A549 (cell line): ENCODE measurements at regions not wholly inside any gene's neighbourhood (a gene's known extent, or its start where the extent isn't known, plus 50 kb on each side); places are given as distances from the start of the nearest gene placed in this dataset.

Experiments used
- ATAC-seq, 2 experiments: fragments of 200-7000 bp in 1 of 2; fragments of >200 bp in 1 of 2; cut with Nextera tagmentation in 1 of 2; cut with Tn5 transposase in 1 of 2; 3 replicates each; pipeline versions ENCODE4 v1.8.0 to v1.9.1; 2018 to 2020; ENCODE audit warnings: mild to moderate bottlenecking in 1 of 2, moderate library complexity in 1 of 2
- CTCF ChIA-PET: fragments of 300-600 bp; sonication (Branson Sonifier 250); formaldehyde crosslinking; extraction: SDS; loops from one replicate; lab custom pipeline; 2021; ENCODE audit warnings: antibody characterized with exemption, inconsistent platforms; lab: Yijun Ruan, JAX
- POLR2A ChIA-PET: fragments of 350-600 bp; formaldehyde crosslinking; extraction: SDS; loops from one replicate; lab custom pipeline; 2021; ENCODE audit warnings: antibody characterized with exemption, inconsistent platforms; lab: Yijun Ruan, JAX
- DNase-seq, 2 experiments: peaks; one replicate each; pipeline versions ENCODE4 v3.0.0 to v3.0.0-alpha.2; 2011 to 2016; ENCODE audit warnings: low read depth in 1 of 2, low spot score in 1 of 2
- FAIRE-seq: peaks from 2 replicates; lab custom pipeline; 2011; peaks lifted over from hg19 to GRCh38; lab: Jason Lieb, UNC
- H3K27ac ChIP-seq, 2 experiments: fragments of >200 bp; sonication (Bioruptor Twin); formaldehyde crosslinking; 3 replicates each; pipeline ENCODE4 v1.5.1; 2016 to 2017
- H3K4me1 ChIP-seq: fragments of >200 bp; sonication (Bioruptor Twin); formaldehyde crosslinking; 3 replicates; pipeline ENCODE4 v1.6.1; 2016
- H3K4me2 ChIP-seq: fragments of >200 bp; sonication (Bioruptor Twin); formaldehyde crosslinking; 3 replicates; pipeline ENCODE4 v1.6.1; 2016
- H3K4me3 ChIP-seq: fragments of >200 bp; sonication (Bioruptor Twin); formaldehyde crosslinking; 3 replicates; pipeline ENCODE4 v1.5.1; 2016
- H3K9me3 ChIP-seq: fragments of >200 bp; sonication (Bioruptor Twin); formaldehyde crosslinking; 3 replicates; pipeline ENCODE4 v1.6.1; 2016
- BHLHE40 ChIP-seq: IDR thresholded peaks from 2 replicates; pipeline ENCODE4 v1.6.1; 2012; ENCODE audit warnings: low read depth, low read length, inconsistent platforms
- CBX2 ChIP-seq: fragments of 200-600 bp; sonication (generic); IDR thresholded peaks from 2 replicates; pipeline ENCODE4 v1.6.1; 2016; ENCODE audit warnings: low read depth, mild to moderate bottlenecking, borderline replicate concordance
- CBX8 ChIP-seq: fragments of 200-600 bp; sonication (generic); IDR thresholded peaks from 2 replicates; pipeline ENCODE4 v1.6.1; 2016
- CHD2 ChIP-seq: fragments of 150-350 bp; IDR thresholded peaks from 2 replicates; pipeline ENCODE4 v1.6.1; 2014; ENCODE audit warnings: low read length; ENCODE audit not compliant: partially characterized antibody
- EHF ChIP-seq: fragments of 250-450 bp; sonication (Bioruptor Pico); IDR thresholded peaks from 2 replicates; pipeline ENCODE4 v1.5.0; 2020; ENCODE audit warnings: mild to moderate bottlenecking
- EP300 ChIP-seq, 2 experiments: fragments of >200 bp; sonication (Bioruptor Twin); formaldehyde crosslinking; IDR thresholded peaks; 2 replicates in 1 of 2; 3 replicates in 1 of 2; pipeline ENCODE4 v1.6.1; 2016 to 2017
- HEYL ChIP-seq: fragments of 250-450 bp; sonication (Bioruptor Pico); IDR thresholded peaks from 2 replicates; pipeline ENCODE4 v1.8.0; 2021; ENCODE audit warnings: mild to moderate bottlenecking, moderate library complexity
- HOXA7 ChIP-seq: fragments of 250-450 bp; sonication (Bioruptor Pico); IDR thresholded peaks from 2 replicates; pipeline ENCODE4 v1.5.0; 2020; ENCODE audit warnings: mild to moderate bottlenecking, moderate library complexity
- HOXB5 ChIP-seq: fragments of 250-450 bp; sonication (Bioruptor Pico); IDR thresholded peaks from 2 replicates; pipeline ENCODE4 v1.5.0; 2020; ENCODE audit warnings: mild to moderate bottlenecking, moderate library complexity
- MAZ ChIP-seq: fragments of 150-350 bp; IDR thresholded peaks from 2 replicates; pipeline ENCODE4 v1.6.1; 2014; ENCODE audit warnings: antibody characterized with exemption, low read depth, low read length, borderline replicate concordance
- NFE2L2 ChIP-seq: fragments of 150-350 bp; conservative IDR thresholded peaks from 2 replicates; pipeline ENCODE4 v1.6.1; 2014; ENCODE audit warnings: low read length
- NR3C1 ChIP-seq: fragments of >200 bp; sonication (Bioruptor Twin); formaldehyde crosslinking; IDR thresholded peaks from 3 replicates; pipeline ENCODE4 v1.6.1; 2017
- POLR2A ChIP-seq: IDR thresholded peaks from 2 replicates; pipeline ENCODE4 v1.6.1; 2012; ENCODE audit warnings: mild to moderate bottlenecking, low read length
- RAD21 ChIP-seq, 2 experiments: fragments of >200 bp in 1 of 2; sonication (Bioruptor Twin) in 1 of 2; formaldehyde crosslinking in 1 of 2; IDR thresholded peaks in 1 of 2; conservative IDR thresholded peaks in 1 of 2; 2 replicates in 1 of 2; 3 replicates in 1 of 2; pipeline ENCODE4 v1.6.1; 2012 to 2018; ENCODE audit warnings: inconsistent platforms in 1 of 2
- RFX5 ChIP-seq: fragments of 450-650 bp; IDR thresholded peaks from 2 replicates; pipeline ENCODE4 v1.7.1; 2014; ENCODE audit warnings: antibody characterized with exemption, mild to moderate bottlenecking, moderate library complexity
- RNF2 ChIP-seq: fragments of 200-600 bp; sonication (generic); IDR thresholded peaks from 2 replicates; pipeline ENCODE4 v1.6.1; 2016; ENCODE audit warnings: low read depth, mild to moderate bottlenecking, antibody characterized with exemption, moderate library complexity, borderline replicate concordance
- SREBF2 ChIP-seq: fragments of 450-650 bp; IDR thresholded peaks from 2 replicates; pipeline ENCODE4 v1.6.1; 2014; ENCODE audit warnings: mild to moderate bottlenecking, moderate library complexity
- TFCP2L1 ChIP-seq: fragments of 250-450 bp; sonication (Bioruptor Pico); IDR thresholded peaks from 2 replicates; pipeline ENCODE4 v1.5.0; 2021; ENCODE audit warnings: mild to moderate bottlenecking
- TP53 ChIP-seq: fragments of 250-450 bp; sonication (Bioruptor Pico); IDR thresholded peaks from 2 replicates; pipeline ENCODE4 v1.5.0; 2021; ENCODE audit warnings: mild to moderate bottlenecking, moderate library complexity
- ZFP36 ChIP-seq: fragments of 450-650 bp; IDR thresholded peaks from 2 replicates; pipeline ENCODE4 v1.6.1; 2014; ENCODE audit warnings: borderline replicate concordance; ENCODE audit not compliant: partially characterized antibody
- ZSCAN20 ChIP-seq: fragments of 250-450 bp; sonication (Bioruptor Pico); IDR thresholded peaks from 2 replicates; pipeline ENCODE4 v1.8.0; 2022; ENCODE audit warnings: mild to moderate bottlenecking, moderate library complexity
- WGBS: methylation state at CpG from one replicate; pipeline ENCODE4 v1.1.6; 2017; ENCODE audit errors: missing lambda C conversion rate; 5-methylcytosine and 5-hydroxymethylcytosine counted together
- TF ChIP-seq, protein P1 (sequence below): IDR thresholded peaks from 2 replicates; pipeline ENCODE4 v1.6.1; 2012
- TF ChIP-seq, protein P2 (sequence below): fragments of 250-450 bp; sonication (Bioruptor Pico); IDR thresholded peaks from 2 replicates; pipeline ENCODE4 v1.5.0; 2021; ENCODE audit warnings: mild to moderate bottlenecking, moderate library complexity, borderline replicate concordance
- TF ChIP-seq, protein P3 (sequence below): fragments of 450-650 bp; IDR thresholded peaks from 2 replicates; pipeline ENCODE4 v1.6.1; 2014; ENCODE audit warnings: antibody characterized with exemption
- TF ChIP-seq, protein P4 (sequence below): fragments of >200 bp; sonication (Bioruptor Twin); formaldehyde crosslinking; IDR thresholded peaks from 2 replicates; pipeline ENCODE4 v1.6.1; 2016
- TF ChIP-seq, protein P5 (sequence below): fragments of 250-450 bp; sonication (Bioruptor Pico); IDR thresholded peaks from 2 replicates; pipeline ENCODE4 v1.5.0; 2020; ENCODE audit warnings: low read depth, mild to moderate bottlenecking, moderate library complexity
- TF ChIP-seq, protein P6 (sequence below): fragments of >200 bp; sonication (Bioruptor Twin); formaldehyde crosslinking; IDR thresholded peaks from 3 replicates; pipeline ENCODE4 v1.6.1; 2016
- TF ChIP-seq, protein P7 (sequence below): IDR thresholded peaks from 2 replicates; pipeline ENCODE4 v1.6.1; 2012; ENCODE audit warnings: low read depth, borderline replicate concordance
- TF ChIP-seq, protein P8 (sequence below): IDR thresholded peaks from 2 replicates; pipeline ENCODE4 v1.6.1; 2012

DNA sequence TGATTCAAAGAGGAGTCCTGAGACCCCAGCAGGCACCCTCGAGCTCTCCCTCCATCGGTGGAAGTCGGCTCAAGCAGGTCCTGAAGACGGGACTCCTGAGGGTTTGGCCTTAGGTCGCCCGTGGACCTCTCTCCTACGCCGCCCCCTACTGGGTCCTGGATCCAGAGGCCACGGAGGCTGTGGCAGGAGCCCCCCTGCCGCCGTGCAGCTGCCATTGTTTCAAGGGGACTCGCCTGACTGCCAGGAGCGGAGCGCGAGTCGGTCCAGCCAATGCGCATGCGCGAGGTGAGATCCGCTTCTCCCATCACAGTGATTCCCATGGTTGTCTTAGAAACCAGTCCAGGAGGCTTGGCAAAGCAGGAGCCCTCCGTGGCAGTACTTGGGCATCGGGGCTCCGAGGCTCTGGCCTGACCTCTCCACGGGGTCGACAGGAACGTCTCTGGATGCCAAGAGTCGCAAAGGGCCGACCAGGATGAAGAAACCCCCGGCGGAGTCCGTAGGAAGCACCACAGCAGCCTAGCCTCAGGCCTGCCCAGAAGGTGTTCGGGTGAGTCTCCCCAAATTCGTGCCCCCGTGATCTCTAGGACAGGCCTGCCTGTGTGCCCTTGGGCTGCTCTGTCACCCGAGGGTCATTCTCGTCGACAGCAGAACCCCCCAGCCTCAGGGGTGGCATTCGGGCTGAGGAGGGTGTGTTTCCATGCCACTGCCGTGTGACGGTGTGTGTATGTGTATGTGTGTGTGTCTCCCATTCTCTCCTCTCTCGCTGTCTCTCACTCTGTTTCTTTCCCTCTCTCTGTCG, 322.3 kb downstream of the ZNF716 start:
- CTCF ChIA-PET = no interaction called here
- Histone ChIP-seq H3K4me1 (no peaks in the 10 kb centered on the region), H3K4me2 (no peak overlapping the region), H3K27ac (no peak overlapping the region), H3K9me3 (no peaks in the 10 kb centered on the region; the same call in 2 of the 3 replicates), H3K4me3 (no peak overlapping the region)
- no peak for DNase-seq
- no peak for FAIRE-seq
- 37% methylated on average over 29 of the region's 42 CpGs for WGBS
- TF ChIP-seq ZSCAN20 (CRISPR knock-in tag) = no peak
- TF ChIP-seq MAZ = no peak
- TF ChIP-seq, protein P1, sequence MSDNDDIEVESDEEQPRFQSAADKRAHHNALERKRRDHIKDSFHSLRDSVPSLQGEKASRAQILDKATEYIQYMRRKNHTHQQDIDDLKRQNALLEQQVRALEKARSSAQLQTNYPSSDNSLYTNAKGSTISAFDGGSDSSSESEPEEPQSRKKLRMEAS = no peak
- TF ChIP-seq CBX2 = no peak
- no peak for TF ChIP-seq EHF (CRISPR knock-in tag)
- TF ChIP-seq RAD21 (conservative IDR thresholded peaks at IDR 0.05 in 1 of 2, IDR thresholded peaks at IDR 0.05 in 1 of 2) = no peak
- TF ChIP-seq RNF2 = no peak
- TF ChIP-seq HEYL (CRISPR knock-in tag) = no peak
- TF ChIP-seq BHLHE40 = no peak
- TF ChIP-seq HOXA7 (CRISPR knock-in tag) = no peak
- TF ChIP-seq, protein P2, sequence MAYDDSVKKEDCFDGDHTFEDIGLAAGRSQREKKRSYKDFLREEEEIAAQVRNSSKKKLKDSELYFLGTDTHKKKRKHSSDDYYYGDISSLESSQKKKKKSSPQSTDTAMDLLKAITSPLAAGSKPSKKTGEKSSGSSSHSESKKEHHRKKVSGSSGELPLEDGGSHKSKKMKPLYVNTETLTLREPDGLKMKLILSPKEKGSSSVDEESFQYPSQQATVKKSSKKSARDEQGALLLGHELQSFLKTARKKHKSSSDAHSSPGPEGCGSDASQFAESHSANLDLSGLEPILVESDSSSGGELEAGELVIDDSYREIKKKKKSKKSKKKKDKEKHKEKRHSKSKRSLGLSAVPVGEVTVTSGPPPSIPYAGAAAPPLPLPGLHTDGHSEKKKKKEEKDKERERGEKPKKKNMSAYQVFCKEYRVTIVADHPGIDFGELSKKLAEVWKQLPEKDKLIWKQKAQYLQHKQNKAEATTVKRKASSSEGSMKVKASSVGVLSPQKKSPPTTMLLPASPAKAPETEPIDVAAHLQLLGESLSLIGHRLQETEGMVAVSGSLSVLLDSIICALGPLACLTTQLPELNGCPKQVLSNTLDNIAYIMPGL = no peak
- TF ChIP-seq, protein P3, sequence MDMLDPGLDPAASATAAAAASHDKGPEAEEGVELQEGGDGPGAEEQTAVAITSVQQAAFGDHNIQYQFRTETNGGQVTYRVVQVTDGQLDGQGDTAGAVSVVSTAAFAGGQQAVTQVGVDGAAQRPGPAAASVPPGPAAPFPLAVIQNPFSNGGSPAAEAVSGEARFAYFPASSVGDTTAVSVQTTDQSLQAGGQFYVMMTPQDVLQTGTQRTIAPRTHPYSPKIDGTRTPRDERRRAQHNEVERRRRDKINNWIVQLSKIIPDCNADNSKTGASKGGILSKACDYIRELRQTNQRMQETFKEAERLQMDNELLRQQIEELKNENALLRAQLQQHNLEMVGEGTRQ = no peak
- TF ChIP-seq, protein P4, sequence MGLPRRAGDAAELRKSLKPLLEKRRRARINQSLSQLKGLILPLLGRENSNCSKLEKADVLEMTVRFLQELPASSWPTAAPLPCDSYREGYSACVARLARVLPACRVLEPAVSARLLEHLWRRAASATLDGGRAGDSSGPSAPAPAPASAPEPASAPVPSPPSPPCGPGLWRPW = no peak
- no peak for TF ChIP-seq POLR2A
- no peak for TF ChIP-seq NR3C1
- TF ChIP-seq CHD2 = no peak
- no peak for TF ChIP-seq NFE2L2
- TF ChIP-seq TFCP2L1 (CRISPR knock-in tag) = no peak
- no peak for TF ChIP-seq CBX8
- no peak for TF ChIP-seq SREBF2
- POLR2A ChIA-PET = no interaction called here
- ATAC-seq = no peak

DNA sequence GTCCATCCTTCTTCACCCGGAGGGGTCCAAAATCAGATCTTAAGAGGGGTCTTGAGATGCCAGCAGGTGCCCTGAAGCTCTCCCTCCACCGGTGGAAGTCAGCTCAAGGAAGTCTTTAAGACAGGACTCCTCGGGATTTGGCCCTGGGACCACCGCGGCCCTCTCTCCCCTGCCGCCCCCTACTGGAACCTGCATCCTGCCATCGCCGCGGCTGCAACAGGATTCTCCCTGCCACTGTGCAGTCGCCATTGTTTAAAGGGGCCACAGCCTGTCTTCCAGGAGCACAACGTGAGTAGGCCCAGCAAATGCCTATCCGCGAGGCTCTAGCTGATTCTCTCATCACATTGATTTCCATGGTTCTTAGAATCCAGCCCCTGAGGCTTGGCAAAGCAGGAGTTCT, 324.3 kb downstream of the ZNF716 start:
- ATAC-seq = no peak
- WGBS = 28% methylated on average over 12 of the region's 13 CpGs
- H3K9me3 ChIP-seq = no peaks in the 10 kb centered on the region; the same call in 2 of the 3 replicates
- TF ChIP-seq, protein P4 = no peak
- no peak for TF ChIP-seq EP300 (IDR thresholded peaks at IDR 0.05)
- no peak for TF ChIP-seq HOXB5 (CRISPR knock-in tag)
- no peak for TF ChIP-seq RFX5
- TF ChIP-seq TP53 (CRISPR knock-in tag) = no peak
- TF ChIP-seq, protein P5, sequence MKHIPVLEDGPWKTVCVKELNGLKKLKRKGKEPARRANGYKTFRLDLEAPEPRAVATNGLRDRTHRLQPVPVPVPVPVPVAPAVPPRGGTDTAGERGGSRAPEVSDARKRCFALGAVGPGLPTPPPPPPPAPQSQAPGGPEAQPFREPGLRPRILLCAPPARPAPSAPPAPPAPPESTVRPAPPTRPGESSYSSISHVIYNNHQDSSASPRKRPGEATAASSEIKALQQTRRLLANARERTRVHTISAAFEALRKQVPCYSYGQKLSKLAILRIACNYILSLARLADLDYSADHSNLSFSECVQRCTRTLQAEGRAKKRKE (CRISPR knock-in tag) = no peak
- TF ChIP-seq, protein P6, sequence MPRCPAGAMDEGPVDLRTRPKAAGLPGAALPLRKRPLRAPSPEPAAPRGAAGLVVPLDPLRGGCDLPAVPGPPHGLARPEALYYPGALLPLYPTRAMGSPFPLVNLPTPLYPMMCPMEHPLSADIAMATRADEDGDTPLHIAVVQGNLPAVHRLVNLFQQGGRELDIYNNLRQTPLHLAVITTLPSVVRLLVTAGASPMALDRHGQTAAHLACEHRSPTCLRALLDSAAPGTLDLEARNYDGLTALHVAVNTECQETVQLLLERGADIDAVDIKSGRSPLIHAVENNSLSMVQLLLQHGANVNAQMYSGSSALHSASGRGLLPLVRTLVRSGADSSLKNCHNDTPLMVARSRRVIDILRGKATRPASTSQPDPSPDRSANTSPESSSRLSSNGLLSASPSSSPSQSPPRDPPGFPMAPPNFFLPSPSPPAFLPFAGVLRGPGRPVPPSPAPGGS = no peak
- TF ChIP-seq, protein P2 = no peak
- TF ChIP-seq, protein P7, sequence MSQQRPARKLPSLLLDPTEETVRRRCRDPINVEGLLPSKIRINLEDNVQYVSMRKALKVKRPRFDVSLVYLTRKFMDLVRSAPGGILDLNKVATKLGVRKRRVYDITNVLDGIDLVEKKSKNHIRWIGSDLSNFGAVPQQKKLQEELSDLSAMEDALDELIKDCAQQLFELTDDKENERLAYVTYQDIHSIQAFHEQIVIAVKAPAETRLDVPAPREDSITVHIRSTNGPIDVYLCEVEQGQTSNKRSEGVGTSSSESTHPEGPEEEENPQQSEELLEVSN = no peak
- no peak for TF ChIP-seq ZFP36
- TF ChIP-seq CBX2 = no peak
- TF ChIP-seq, protein P8, sequence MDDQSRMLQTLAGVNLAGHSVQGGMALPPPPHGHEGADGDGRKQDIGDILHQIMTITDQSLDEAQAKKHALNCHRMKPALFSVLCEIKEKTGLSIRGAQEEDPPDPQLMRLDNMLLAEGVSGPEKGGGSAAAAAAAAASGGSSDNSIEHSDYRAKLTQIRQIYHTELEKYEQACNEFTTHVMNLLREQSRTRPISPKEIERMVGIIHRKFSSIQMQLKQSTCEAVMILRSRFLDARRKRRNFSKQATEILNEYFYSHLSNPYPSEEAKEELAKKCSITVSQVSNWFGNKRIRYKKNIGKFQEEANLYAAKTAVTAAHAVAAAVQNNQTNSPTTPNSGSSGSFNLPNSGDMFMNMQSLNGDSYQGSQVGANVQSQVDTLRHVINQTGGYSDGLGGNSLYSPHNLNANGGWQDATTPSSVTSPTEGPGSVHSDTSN = no peak

More for the DNA sequence above, 324.3 kb downstream of the ZNF716 start:
- ChIA-PET CTCF (no interaction called here), POLR2A (no interaction called here)
- Histone ChIP-seq H3K27ac (no peak overlapping the region), H3K4me1 (no peaks in the 10 kb centered on the region), H3K4me3 (no peak overlapping the region), H3K4me2 (no peak overlapping the region)
- DNase-seq (no peak), FAIRE-seq (no peak)
